GM21737 (cell line): ENCODE measurements at regions not wholly inside any gene's neighbourhood (a gene's known extent, or its start where the extent isn't known, plus 50 kb on each side); places are given as distances from the start of the nearest gene placed in this dataset.

Experiments used
- ATAC-seq: cut with Tn5 transposase; IDR thresholded peaks from one replicate; pipeline ENCODE4 v1.9.1; 2021; ENCODE audit warnings: mild to moderate bottlenecking, moderate library complexity; ENCODE audit not compliant: unreplicated experiment

- no peak for ATAC-seq
Observed at GRCh38 chr2:128490321-128490720, 171.7 kb upstream of the HS6ST1 start.

- no peak for ATAC-seq
Observed at GRCh38 chr2:128490881-128491691, 172.4 kb upstream of the HS6ST1 start.

GRCh38 chr2:128491692-128492244 lies 173.1 kb upstream of the HS6ST1 start:
- ATAC-seq, result no peak

GRCh38 chr2:128492966-128493811 lies 174.5 kb upstream of the HS6ST1 start:
- no peak for ATAC-seq

GRCh38 chr2:128493880-128494279 lies 175.2 kb upstream of the HS6ST1 start:
- ATAC-seq, result no peak

GRCh38 chr2:128494307-128494639 lies 175.6 kb upstream of the HS6ST1 start:
- no peak for ATAC-seq

GRCh38 chr2:128494640-128495321 lies 176.1 kb upstream of the HS6ST1 start:
- no peak for ATAC-seq

- no peak for ATAC-seq
Observed at GRCh38 chr2:128495996-128496547, 177.4 kb upstream of the HS6ST1 start.

- ATAC-seq, result no peak
Observed at GRCh38 chr2:128496700-128497099, 178.0 kb upstream of the HS6ST1 start.

- no peak for ATAC-seq
Observed at GRCh38 chr2:128497461-128497860, 178.8 kb upstream of the HS6ST1 start.

GRCh38 chr2:128498086-128498485 lies 179.4 kb upstream of the HS6ST1 start:
- no peak for ATAC-seq

- no peak for ATAC-seq
Observed at GRCh38 chr2:128498589-128498988, 179.9 kb upstream of the HS6ST1 start.

- no peak for ATAC-seq
Observed at GRCh38 chr2:128499367-128500137, 180.9 kb upstream of the HS6ST1 start.

- no peak for ATAC-seq
Observed at GRCh38 chr2:128500138-128500800, 181.6 kb upstream of the HS6ST1 start.

GRCh38 chr2:128501006-128501690 lies 182.5 kb upstream of the HS6ST1 start:
- no peak for ATAC-seq

GRCh38 chr2:128501700-128502099 lies 183.0 kb upstream of the HS6ST1 start:
- no peak for ATAC-seq

GRCh38 chr2:128502200-128502599 lies 183.5 kb upstream of the HS6ST1 start:
- ATAC-seq, result no peak

- no peak for ATAC-seq
Observed at GRCh38 chr2:128502638-128503246, 184.1 kb upstream of the HS6ST1 start.
